GM12878 (cell line): ENCODE measurements at regions not wholly inside any gene's neighbourhood (a gene's known extent, or its start where the extent isn't known, plus 50 kb on each side); places are given as distances from the start of the nearest gene placed in this dataset.

Experiments
- ATAC-seq: fragments of 200-7000 bp; cut with Tn5 transposase; 3 replicates; pipeline ENCODE4 v1.9.1; 2020; ENCODE audit warnings: mild to moderate bottlenecking, moderate library complexity
- BruUV-seq: library from RNA; stranded (reverse); fragments of 400-500 nt; replicated peaks from 2 replicates; lab custom pipeline; 2021; lab: Mats Ljungman, UMichigan
- CTCF ChIA-PET: fragments of 300-600 bp; sonication (Branson Sonifier 250); formaldehyde crosslinking; extraction: SDS; loops from one replicate; lab custom pipeline; 2021; ENCODE audit warnings: inconsistent platforms; lab: Yijun Ruan, JAX
- POLR2A ChIA-PET: fragments of 350-600 bp; formaldehyde crosslinking; extraction: SDS; loops from one replicate; lab custom pipeline; 2021; ENCODE audit warnings: inconsistent platforms; lab: Charles Lee
- RAD21 ChIA-PET: fragments of 300-600 bp; sonication (Branson Sonifier 250); formaldehyde crosslinking; loops from one replicate; lab custom pipeline; 2023; ENCODE audit warnings: antibody characterized with exemption; ENCODE audit not compliant: unreplicated experiment; lab: Charles Lee
- SMC1A ChIA-PET: fragments of 300-600 bp; sonication (Branson Sonifier 250); formaldehyde crosslinking; loops from one replicate; lab custom pipeline; 2023; ENCODE audit not compliant: unreplicated experiment, uncharacterized antibody; lab: Charles Lee
- DNase-seq: peaks from one replicate; pipeline ENCODE4 v3.0.0-alpha.2; 2011; ENCODE audit warnings: low read depth, low spot score
- FAIRE-seq: peaks from 3 replicates; lab custom pipeline; 2011; peaks lifted over from hg19 to GRCh38; lab: Jason Lieb, UNC
- H2AFZ ChIP-seq: 2 replicates; pipeline ENCODE4 v1.6.0; 2011; ENCODE audit warnings: low read depth, low read length, control low read depth; ENCODE audit not compliant: control insufficient read depth
- H3K27ac ChIP-seq: 2 replicates; pipeline ENCODE4 v1.5.1; 2011; ENCODE audit warnings: control low read depth; ENCODE audit not compliant: control insufficient read depth, insufficient read depth
- H3K27me3 ChIP-seq, 2 experiments: replicated peaks in 1 of 2; 2 replicates each; pipeline versions ENCODE4 v1.6.0 to v1.6.1; 2011; ENCODE audit warnings: low read length in 1 of 2; ENCODE audit not compliant: control insufficient read depth in 2 of 2, insufficient read depth in 2 of 2
- H3K36me3 ChIP-seq, 2 experiments: 2 replicates each; pipeline ENCODE4 v1.5.1; 2011; ENCODE audit warnings: low read length in 1 of 2; ENCODE audit not compliant: control insufficient read depth in 2 of 2, insufficient read depth in 2 of 2
- H3K4me1 ChIP-seq: 2 replicates; pipeline ENCODE4 v1.6.1; 2011; ENCODE audit warnings: mild to moderate bottlenecking, low read length, moderate library complexity, mixed read lengths; ENCODE audit not compliant: control insufficient read depth, insufficient read depth
- H3K4me2 ChIP-seq: 2 replicates; pipeline ENCODE4 v1.6.0; 2011; ENCODE audit warnings: control low read depth; ENCODE audit not compliant: control insufficient read depth, insufficient read depth
- H3K4me3 ChIP-seq: fragments of 200-600 bp; sonication (generic); 2 replicates; pipeline ENCODE4 v1.5.1; 2016
- H3K79me2 ChIP-seq: 2 replicates; pipeline ENCODE4 v1.6.0; 2011; ENCODE audit warnings: low read length; ENCODE audit not compliant: control insufficient read depth, insufficient read depth
- H3K9ac ChIP-seq: 2 replicates; pipeline ENCODE4 v1.8.0; 2011; ENCODE audit warnings: low read length, control low read depth, mixed read lengths; ENCODE audit not compliant: control insufficient read depth, insufficient read depth
- H3K9me3 ChIP-seq: replicated peaks from 3 replicates; pipeline ENCODE4 v1.5.1; 2011; ENCODE audit warnings: mild to moderate bottlenecking, low read length; ENCODE audit not compliant: control insufficient read depth, insufficient read depth
- H4K20me1 ChIP-seq: 2 replicates; pipeline ENCODE4 v1.6.0; 2011; ENCODE audit not compliant: control insufficient read depth, insufficient read depth
- ATF7 ChIP-seq: fragments of 450-650 bp; IDR thresholded peaks from 2 replicates; pipeline ENCODE4 v1.6.1; 2016; ENCODE audit warnings: low read depth, mild to moderate bottlenecking
- BMI1 ChIP-seq: fragments of 450-650 bp; IDR thresholded peaks from 2 replicates; pipeline ENCODE4 v1.6.1; 2016; ENCODE audit warnings: mild to moderate bottlenecking, moderate library complexity, borderline replicate concordance
- CBX3 ChIP-seq: fragments of 200-600 bp; sonication (generic); IDR thresholded peaks from 2 replicates; pipeline ENCODE4 v1.6.1; 2016; ENCODE audit warnings: low read depth, borderline replicate concordance
- DPF2 ChIP-seq: fragments of 450-650 bp; IDR thresholded peaks from 2 replicates; pipeline ENCODE4 v1.6.1; 2017; ENCODE audit warnings: mild to moderate bottlenecking
- EZH2 ChIP-seq: IDR thresholded peaks from 2 replicates; pipeline ENCODE4 v1.6.1; 2012; ENCODE audit warnings: low read depth, mild to moderate bottlenecking, control low read depth, inconsistent platforms, low read length, borderline replicate concordance; ENCODE audit not compliant: control insufficient read depth
- MEF2A ChIP-seq: IDR thresholded peaks from 2 replicates; pipeline ENCODE4 v1.6.1; 2011; ENCODE audit warnings: low read depth, mild to moderate bottlenecking, low read length, moderate library complexity; ENCODE audit not compliant: insufficient read depth
- NFIC ChIP-seq: IDR thresholded peaks from 2 replicates; pipeline ENCODE4 v1.6.1; 2012; ENCODE audit warnings: low read depth, mild to moderate bottlenecking, inconsistent platforms, low read length, moderate library complexity
- RB1 ChIP-seq: fragments of 450-650 bp; formaldehyde crosslinking; IDR thresholded peaks from 2 replicates; pipeline ENCODE4 v1.6.1; 2017; ENCODE audit warnings: mild to moderate bottlenecking, borderline replicate concordance
- STAT3 ChIP-seq: IDR thresholded peaks from 2 replicates; pipeline ENCODE4 v1.6.1; 2011; ENCODE audit warnings: low read depth, low read length, improper control_type of control experiment
- SUPT20H ChIP-seq: IDR thresholded peaks from 2 replicates; pipeline ENCODE4 v1.6.1; 2011; ENCODE audit warnings: low read depth, mild to moderate bottlenecking, low read length, moderate library complexity, borderline replicate concordance; ENCODE audit not compliant: control insufficient read depth
- TARDBP ChIP-seq: IDR thresholded peaks from 2 replicates; pipeline ENCODE4 v1.6.1; 2016; ENCODE audit warnings: borderline replicate concordance
- YY1 ChIP-seq: IDR thresholded peaks from 2 replicates; pipeline ENCODE4 v1.6.1; 2011; ENCODE audit warnings: low read depth, mild to moderate bottlenecking, low read length
- ZBED1 ChIP-seq: IDR thresholded peaks from 2 replicates; pipeline ENCODE4 v1.6.1; 2016; ENCODE audit warnings: borderline replicate concordance
- ZNF207 ChIP-seq: fragments of 450-650 bp; IDR thresholded peaks from 2 replicates; pipeline ENCODE4 v1.6.1; 2014; ENCODE audit warnings: antibody characterized with exemption, mild to moderate bottlenecking, borderline replicate concordance
- ZNF24 ChIP-seq: fragments of 450-650 bp; IDR thresholded peaks from 2 replicates; pipeline ENCODE4 v1.6.1; 2017; ENCODE audit warnings: antibody characterized with exemption, mild to moderate bottlenecking
- ZZZ3 ChIP-seq: IDR thresholded peaks from 2 replicates; pipeline ENCODE4 v1.6.1; 2011; ENCODE audit warnings: low read depth; ENCODE audit not compliant: control insufficient read depth, insufficient read length
- WGBS: methylation state at CpG from one replicate; pipeline ENCODE4 v1.1.6; 2016; ENCODE audit warnings: low lambda C conversion rate; ENCODE audit not compliant: insufficient replicate concordance, insufficient coverage; ENCODE audit errors: missing lambda C conversion rate; 5-methylcytosine and 5-hydroxymethylcytosine counted together
- in situ Hi-C: fragments of 300-500 bp; cut with MboI; formaldehyde crosslinking; loops from 9 replicates; pipeline ENCODE4 v1.14.3; 2018; ENCODE audit warnings: mixed read lengths
- intact Hi-C: fragments of 100-400 bp; cut with micrococcal nuclease; formaldehyde crosslinking; loops from one replicate; pipeline ENCODE4 v1.14.2; 2022; ENCODE audit not compliant: unreplicated experiment
- TF ChIP-seq, protein P1 (sequence below): IDR thresholded peaks from 2 replicates; pipeline ENCODE4 v1.6.1; 2012; ENCODE audit warnings: low read depth, low read length, improper control_type of control experiment

DNA sequence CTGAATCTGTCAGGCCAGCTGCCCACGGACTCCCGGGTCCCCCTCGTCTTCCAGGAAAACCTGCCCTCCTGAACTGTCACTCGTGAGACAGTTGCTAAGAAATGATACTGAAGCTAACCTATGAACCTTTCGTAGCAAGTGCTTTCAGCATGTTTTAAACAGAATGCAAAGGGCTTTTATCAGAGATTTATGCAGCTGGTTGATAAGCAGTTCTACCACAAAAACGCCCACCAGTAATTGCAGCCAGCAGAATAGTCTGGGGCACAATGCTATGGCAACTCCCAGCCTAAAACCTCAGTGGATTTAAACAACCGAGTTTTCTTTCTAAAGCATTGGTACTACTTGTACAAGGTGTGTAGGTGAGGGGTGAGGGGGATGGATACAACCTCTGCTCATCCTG lies 97.5 kb downstream of the IRX2 start:
- Histone ChIP-seq H3K4me3 (no peak overlapping the region), H3K4me2 (no peak overlapping the region)
- SMC1A ChIA-PET = no interaction called here
- WGBS = 4% methylated on average over 7 of the region's 7 CpGs
- POLR2A ChIA-PET = no interaction called here
- BruUV-seq = no TSS peak
- FAIRE-seq = no peak
- no peak for TF ChIP-seq NFIC
- TF ChIP-seq, protein P1, sequence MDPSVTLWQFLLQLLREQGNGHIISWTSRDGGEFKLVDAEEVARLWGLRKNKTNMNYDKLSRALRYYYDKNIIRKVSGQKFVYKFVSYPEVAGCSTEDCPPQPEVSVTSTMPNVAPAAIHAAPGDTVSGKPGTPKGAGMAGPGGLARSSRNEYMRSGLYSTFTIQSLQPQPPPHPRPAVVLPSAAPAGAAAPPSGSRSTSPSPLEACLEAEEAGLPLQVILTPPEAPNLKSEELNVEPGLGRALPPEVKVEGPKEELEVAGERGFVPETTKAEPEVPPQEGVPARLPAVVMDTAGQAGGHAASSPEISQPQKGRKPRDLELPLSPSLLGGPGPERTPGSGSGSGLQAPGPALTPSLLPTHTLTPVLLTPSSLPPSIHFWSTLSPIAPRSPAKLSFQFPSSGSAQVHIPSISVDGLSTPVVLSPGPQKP = no peak
- TF ChIP-seq EZH2 = no peak
- no peak for TF ChIP-seq ZNF24
- TF ChIP-seq DPF2 = no peak
- no peak for TF ChIP-seq ZZZ3
- no peak for TF ChIP-seq MEF2A
- no peak for TF ChIP-seq YY1
- TF ChIP-seq ATF7 = no peak
- no peak for TF ChIP-seq BMI1
- no peak for TF ChIP-seq RB1
- TF ChIP-seq STAT3 = no peak
- TF ChIP-seq ZNF207 = no peak
- TF ChIP-seq ZBED1 = no peak
- TF ChIP-seq TARDBP = no peak
- TF ChIP-seq CBX3 = no peak
- TF ChIP-seq SUPT20H = no peak
- TF ChIP-seq, all 136 proteins: peak for 0
- intact Hi-C loops = no loop called here
- no peaks in the 10 kb centered on the region for H4K20me1 ChIP-seq
- ATAC-seq (no peak), DNase-seq (no peak)
- H3K79me2 ChIP-seq = no peaks in the 10 kb centered on the region
- RAD21 ChIA-PET = no interaction called here
- CTCF ChIA-PET = no interaction called here
- H3K9me3 ChIP-seq = no peaks in the 10 kb centered on the region; the same call in 2 of the 3 replicates
- in situ Hi-C loops = no loop called here
- no peak overlapping the region for H3K9ac ChIP-seq
- no peaks in the 10 kb centered on the region for H3K27me3 ChIP-seq
- no peaks in the 10 kb centered on the region for H3K36me3 ChIP-seq
- H3K27ac ChIP-seq = no peak overlapping the region
- no peaks in the 10 kb centered on the region for H3K4me1 ChIP-seq
- no peak overlapping the region for H2AFZ ChIP-seq
